ENCODE measurements at regions not wholly inside any gene's neighbourhood (a gene's known extent, or its start where the extent isn't known, plus 50 kb on each side); places are given as distances from the start of the nearest gene placed in this dataset.
"Not testable (repeated sequence)": the region's sequence is repeated elsewhere in the genome, so short reads cannot be mapped to it uniquely, and the experiment has no call there.

- TF ChIP-seq CTCF (conservative IDR thresholded peaks at IDR 0.05; ENCODE audit: control insufficient read depth, insufficient read depth, low read depth, low read length) = no peak
- H3K4me3 ChIP-seq (ENCODE audit: control insufficient read depth, low read depth, low read length) = no peak overlapping the region
- DNase-seq (ENCODE audit: low read depth) = no peak
Measured at GRCh38 chr4:81304871-81305270, 89.8 kb upstream of the PRKG2 start.

- H3K4me3 ChIP-seq (ENCODE audit: control insufficient read depth, low read depth, low read length); DNase-seq (ENCODE audit: low read depth): not testable (repeated sequence)
Measured at GRCh38 chr4:81300352-81300751, 85.3 kb upstream of the PRKG2 start.

GRCh38 chr4:81290813-81291212, 75.8 kb upstream of the PRKG2 start:
- no peak for DNase-seq (ENCODE audit: low read depth)
- H3K4me3 ChIP-seq (ENCODE audit: control insufficient read depth, low read depth, low read length) = no peak overlapping the region
- no peak for TF ChIP-seq CTCF (conservative IDR thresholded peaks at IDR 0.05; ENCODE audit: control insufficient read depth, insufficient read depth, low read depth, low read length)

GRCh38 chr4:81287101-81287500, 72.1 kb upstream of the PRKG2 start:
- TF ChIP-seq CTCF (conservative IDR thresholded peaks at IDR 0.05; ENCODE audit: control insufficient read depth, insufficient read depth, low read depth, low read length) = no peak
- DNase-seq (ENCODE audit: low read depth) = no peak
- no peak overlapping the region for H3K4me3 ChIP-seq (ENCODE audit: control insufficient read depth, low read depth, low read length)

GRCh38 chr4:81282131-81282530, 67.1 kb upstream of the PRKG2 start:
- DNase-seq (ENCODE audit: low read depth) = no peak
- no peak for TF ChIP-seq CTCF (conservative IDR thresholded peaks at IDR 0.05; ENCODE audit: control insufficient read depth, insufficient read depth, low read depth, low read length)
- no peak overlapping the region for H3K4me3 ChIP-seq (ENCODE audit: control insufficient read depth, low read depth, low read length)

GRCh38 chr4:81274460-81274859, 59.4 kb upstream of the PRKG2 start:
- TF ChIP-seq CTCF (conservative IDR thresholded peaks at IDR 0.05; ENCODE audit: control insufficient read depth, insufficient read depth, low read depth, low read length) = no peak
- no peak overlapping the region for H3K4me3 ChIP-seq (ENCODE audit: control insufficient read depth, low read depth, low read length)
- no peak for DNase-seq (ENCODE audit: low read depth)

- no peak overlapping the region for H3K4me3 ChIP-seq (ENCODE audit: control insufficient read depth, low read depth, low read length)
- no peak for DNase-seq (ENCODE audit: low read depth)
- no peak for TF ChIP-seq CTCF (conservative IDR thresholded peaks at IDR 0.05; ENCODE audit: control insufficient read depth, insufficient read depth, low read depth, low read length)
Measured at GRCh38 chr4:81272671-81273070, 57.6 kb upstream of the PRKG2 start.

All from fibroblast of mammary gland (primary cell).